Epidermal melanocyte (primary cell): ENCODE measurements at regions not wholly inside any gene's neighbourhood (a gene's known extent, or its start where the extent isn't known, plus 50 kb on each side); places are given as distances from the start of the nearest gene placed in this dataset.

Experiments
- DNase-seq: peaks from one replicate; pipeline ENCODE4 v3.0.0; 2011; ENCODE audit warnings: low spot score; ENCODE audit not compliant: insufficient read length

DNA sequence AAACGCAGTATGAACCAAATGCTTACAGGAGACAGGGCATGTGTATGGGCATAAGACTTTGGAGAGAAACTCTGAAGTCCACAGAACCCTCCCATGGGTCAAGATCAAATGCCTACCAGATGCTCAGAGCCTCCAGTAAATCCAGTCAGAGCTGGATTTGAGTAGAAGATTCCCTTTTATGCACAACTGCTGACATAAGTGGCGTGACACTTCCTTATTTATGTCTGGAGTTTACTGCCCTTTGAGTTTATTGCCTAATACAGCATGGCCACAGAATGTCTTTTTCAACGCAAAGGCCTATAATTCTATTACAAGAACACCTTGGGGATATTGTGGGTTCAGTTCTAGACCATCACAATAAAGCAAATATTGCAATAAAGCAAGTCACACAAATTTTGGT is 220.0 kb upstream of the FOXQ1 start:
- DNase-seq: peak; percentile 44

- DNase-seq: no peak
These were observed 222.0 kb upstream of the FOXQ1 start for GRCh38 chr6:1089859-1090258.

- no peak for DNase-seq
These were observed 223.4 kb upstream of the FOXQ1 start for GRCh38 chr6:1088492-1089001.

DNA sequence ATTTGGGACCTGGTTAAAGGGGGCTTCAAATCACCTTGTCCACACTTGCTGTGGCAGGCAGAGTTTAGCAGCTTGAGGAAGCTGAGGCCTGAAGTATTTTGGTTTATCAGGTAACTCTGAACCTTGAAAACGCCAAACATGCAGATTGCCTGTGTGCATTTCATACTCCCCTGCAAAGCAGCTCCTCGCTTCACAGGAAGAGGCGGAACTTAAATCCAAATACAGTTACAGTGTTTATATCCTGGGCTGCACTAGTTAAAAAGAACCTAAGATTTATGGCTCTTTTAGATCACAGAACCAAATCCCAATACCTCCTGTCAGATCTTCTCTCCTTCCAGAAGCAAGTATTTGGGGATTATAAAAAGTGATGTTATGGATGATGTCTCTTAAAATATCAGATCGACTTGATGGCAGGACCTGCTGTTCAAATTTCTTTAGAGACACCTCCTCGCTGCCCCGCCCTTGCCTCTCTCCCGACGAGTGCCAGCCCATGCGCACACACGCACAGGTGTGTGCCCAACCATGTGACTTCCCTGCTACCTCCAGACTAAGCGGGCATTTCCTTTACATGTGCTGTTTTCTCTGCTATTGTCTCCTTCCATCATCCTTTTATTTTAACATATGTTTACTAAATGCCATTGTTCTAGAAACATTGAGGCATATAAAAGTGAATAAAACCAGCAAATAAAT is 224.6 kb upstream of the FOXQ1 start:
- no peak for DNase-seq

GRCh38 chr6:1086446-1087153 is 225.3 kb upstream of the FOXQ1 start:
- no peak for DNase-seq

DNA sequence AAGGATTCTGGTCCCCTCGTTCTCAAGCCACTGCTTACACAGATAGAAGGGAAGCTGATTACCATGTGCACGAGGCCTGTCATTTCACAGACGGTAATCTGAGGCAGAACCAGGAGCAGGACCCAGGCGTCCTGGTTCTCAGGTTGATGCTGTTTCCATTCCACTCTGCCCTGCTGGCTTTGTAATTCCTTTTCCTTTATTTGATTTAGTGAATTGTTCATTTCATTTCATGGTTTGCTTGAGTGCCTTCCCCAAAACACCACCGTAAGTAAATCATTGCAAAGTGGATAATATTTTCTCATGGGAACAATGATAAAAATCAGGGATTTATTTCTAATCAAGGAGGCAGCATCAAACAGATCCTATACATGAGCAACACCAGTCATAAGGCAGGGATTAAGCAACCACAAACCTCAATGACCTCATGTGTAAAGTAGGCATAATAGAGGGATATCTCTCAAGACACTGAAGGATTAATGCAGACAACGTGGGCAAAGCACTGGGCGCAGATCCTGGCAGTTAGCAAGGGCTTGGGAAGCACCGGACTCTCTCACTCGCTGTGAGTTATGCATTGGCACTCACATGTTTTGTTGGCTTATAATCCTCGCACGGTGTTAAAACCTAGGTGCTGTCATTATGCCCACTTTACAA is 229.5 kb upstream of the FOXQ1 start:
- no peak for DNase-seq

GRCh38 chr6:1081551-1082284 is 230.2 kb upstream of the FOXQ1 start:
- no peak for DNase-seq

- no peak for DNase-seq
These were observed 231.2 kb upstream of the FOXQ1 start for GRCh38 chr6:1080453-1081337.

DNA sequence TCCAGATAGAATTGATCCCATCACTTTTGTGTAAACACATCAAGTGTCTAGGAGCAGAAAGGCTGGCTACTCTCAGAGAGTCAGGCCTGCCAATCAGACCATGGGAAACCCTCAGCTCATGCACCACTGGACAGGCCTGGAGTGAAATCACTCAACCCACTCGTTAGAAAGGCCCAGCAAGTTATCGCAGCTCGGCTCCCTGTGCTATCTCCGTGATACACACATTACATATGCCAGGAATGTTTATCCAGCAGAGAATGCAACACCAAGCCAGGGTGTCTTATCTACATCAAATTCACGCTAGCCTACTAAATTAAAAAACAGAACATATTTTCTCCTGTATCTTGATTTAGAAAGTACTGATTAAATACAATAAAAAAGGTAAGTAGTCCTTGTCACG is 232.4 kb upstream of the FOXQ1 start:
- DNase-seq: no peak

GRCh38 chr6:1077478-1078416 is 234.2 kb upstream of the FOXQ1 start:
- DNase-seq: no peak

DNA sequence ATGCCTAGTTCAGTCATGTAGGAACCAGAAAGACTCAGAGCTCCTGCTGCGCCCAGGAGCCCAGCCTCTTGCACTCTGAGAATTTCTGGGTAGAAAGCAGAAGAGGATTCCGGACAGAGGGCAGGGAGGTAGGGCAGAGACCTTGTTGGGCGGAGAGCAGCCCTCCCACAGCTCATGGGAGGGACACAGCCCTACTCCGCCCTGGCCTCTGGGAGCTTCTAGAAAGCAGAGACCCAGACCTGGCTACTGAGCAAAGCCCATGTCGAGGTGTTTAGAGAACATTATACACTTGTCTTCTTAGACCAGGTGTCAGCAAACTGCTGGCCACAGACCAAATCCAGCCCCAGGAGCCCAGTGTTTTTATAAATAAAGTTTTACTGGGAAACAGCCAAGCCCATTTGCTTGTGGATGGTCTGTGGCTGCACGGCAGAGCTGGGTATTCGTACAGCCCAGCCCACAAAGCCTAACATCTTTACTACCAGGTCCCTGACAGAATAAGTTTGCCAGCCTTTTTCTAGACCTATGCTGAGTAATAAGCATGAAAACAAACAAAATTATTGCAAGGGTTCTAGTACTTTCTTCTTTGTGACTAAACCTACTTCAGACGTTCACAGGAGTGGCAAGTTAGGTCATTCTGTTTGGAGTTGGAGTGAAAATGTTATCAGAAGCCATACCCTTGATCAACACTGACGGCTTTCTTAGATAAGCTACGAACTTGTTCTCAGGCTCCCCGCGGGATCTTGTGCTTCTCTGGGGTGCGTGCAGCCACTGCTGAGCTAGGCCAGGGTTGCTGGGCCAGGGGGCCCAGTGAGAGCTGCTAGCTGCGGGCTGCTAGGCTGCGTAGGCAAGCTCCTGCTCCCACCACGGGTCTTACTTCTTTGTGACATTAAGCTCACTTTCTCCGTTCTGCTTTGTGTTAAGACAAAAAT is 235.1 kb upstream of the FOXQ1 start:
- no peak for DNase-seq

DNA sequence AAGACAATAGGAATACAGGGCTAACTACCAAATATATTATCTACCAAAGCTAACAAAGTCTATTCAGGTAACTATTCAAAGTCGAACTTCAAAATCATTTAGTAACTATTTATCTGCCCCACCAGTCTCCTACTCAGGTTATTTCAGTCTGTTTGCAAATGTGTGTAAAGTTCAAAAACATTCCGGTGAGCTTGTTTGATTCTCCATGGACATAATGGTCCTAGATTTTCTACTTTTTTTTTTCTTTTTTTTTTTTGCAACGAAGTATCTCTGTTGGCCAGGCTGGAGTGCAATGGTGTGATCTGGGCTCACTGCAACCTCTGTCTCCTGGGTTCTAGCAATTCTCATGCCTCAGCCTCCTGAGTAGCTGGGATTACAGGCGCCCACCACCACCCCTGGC is 236.0 kb upstream of the FOXQ1 start:
- no peak for DNase-seq

DNA sequence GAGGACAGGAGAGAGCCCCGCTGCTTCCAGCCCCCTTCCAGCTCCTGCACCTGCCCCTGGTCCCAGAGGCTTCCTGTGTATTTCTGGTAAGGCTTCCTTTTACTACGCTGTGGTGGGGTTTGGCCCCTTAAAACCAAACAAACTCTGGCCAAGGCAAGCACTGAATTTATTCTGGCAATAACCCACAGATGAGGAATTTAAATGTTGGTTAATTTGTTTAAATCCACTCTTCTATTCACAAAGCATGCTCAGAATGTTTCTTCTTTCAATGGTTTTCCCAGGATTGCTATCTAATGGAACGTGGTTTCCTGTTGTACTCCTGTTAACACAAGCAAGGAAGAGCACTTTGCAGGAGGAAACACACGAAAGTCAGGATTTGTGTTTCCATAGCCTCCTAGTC is 236.5 kb upstream of the FOXQ1 start:
- DNase-seq: no peak

DNA sequence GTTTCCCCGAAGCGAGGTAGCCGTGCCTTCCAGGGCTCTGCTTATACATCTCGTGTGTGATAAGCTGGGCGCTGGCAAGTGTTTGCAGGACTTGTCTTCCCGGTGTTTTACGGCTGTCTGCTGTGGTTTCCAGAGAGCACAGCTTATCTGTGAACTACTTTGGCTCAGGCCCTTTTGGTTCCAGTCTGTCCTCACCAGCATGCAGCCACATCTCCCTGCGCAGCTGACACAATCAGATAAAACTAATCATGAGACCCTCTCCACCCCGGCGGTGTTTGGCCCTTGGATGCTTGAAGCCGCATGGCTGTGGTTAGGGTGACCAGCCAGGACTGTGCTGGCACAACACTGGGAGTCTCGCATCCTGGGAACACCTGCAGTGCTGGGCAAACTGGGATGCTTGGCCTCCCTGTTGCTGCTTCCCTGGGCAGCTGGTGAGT is 241.8 kb upstream of the FOXQ1 start:
- DNase-seq: no peak

DNA sequence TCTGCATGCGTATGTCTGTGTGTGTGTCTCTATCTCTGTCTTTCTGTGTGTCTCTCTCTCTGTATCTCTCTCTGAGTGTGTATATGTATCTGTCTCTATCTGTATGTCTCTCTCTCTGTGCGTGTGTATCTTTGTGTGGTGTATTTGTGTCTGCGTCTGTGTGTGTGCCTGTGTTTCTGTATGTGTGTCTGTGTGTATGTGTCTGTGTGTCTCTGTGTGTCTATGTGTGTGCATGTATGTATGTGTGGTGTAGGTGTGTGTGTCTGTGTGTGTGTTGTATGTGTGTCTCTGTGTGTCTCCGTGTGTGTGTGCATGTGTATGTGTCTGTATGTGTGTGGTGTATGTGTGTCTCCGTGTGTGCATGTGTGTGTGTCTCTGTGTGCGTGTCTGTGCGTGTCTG is 243.0 kb upstream of the FOXQ1 start:
- no peak for DNase-seq

DNA sequence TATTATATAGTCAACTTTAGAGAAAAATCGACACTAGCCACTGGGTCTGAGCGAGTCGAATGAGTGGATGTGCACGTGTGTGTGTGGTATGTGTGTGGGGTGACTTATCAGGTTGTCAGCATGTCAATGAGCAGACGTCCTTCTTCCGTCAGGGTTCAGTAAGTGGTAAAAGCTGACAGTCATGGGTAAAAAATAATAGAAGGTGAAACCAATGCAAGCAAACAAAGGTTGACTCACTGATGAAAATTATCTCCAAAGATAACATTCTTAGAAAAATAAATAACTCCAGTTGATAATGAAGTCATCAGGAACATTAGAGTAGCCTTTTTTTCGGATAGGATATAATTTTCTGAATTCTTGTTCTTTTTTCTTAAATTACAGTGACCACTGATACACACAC is 243.8 kb upstream of the FOXQ1 start:
- DNase-seq: no peak

DNA sequence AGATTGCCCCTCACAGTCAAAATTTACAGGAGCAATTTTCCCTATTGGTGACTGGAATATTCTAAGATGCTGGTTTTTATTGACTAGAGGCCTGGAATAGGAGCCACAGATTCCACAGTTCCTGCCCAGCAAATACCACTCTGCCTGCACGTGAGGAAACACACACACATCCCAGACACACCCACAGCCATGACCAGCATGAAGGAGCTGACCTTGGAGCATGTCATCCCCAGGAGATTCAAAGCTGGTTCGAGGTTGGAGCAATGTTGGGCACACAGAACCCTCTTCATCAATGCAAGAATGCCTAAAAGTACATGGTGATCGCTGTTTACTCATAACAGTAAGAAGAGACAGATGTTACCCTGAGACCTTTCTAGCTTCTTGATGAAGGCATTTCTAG is 244.6 kb upstream of the FOXQ1 start:
- no peak for DNase-seq

- no peak for DNase-seq
These were observed 245.3 kb upstream of the FOXQ1 start for GRCh38 chr6:1066449-1067090.
